AG04449 (cell line): ENCODE measurements at regions not wholly inside any gene's neighbourhood (a gene's known extent, or its start where the extent isn't known, plus 50 kb on each side); places are given as distances from the start of the nearest gene placed in this dataset.

ENCODE experiments used
- CTCF ChIA-PET: fragments of 350-600 bp; formaldehyde crosslinking; extraction: SDS; loops from one replicate; lab custom pipeline; 2021; ENCODE audit warnings: antibody characterized with exemption; lab: Yijun Ruan, JAX
- POLR2A ChIA-PET: fragments of 400-600, 350-600 bp; formaldehyde crosslinking; extraction: SDS; loops from one replicate; lab custom pipeline; 2020; ENCODE audit warnings: antibody characterized with exemption, inconsistent platforms; lab: Yijun Ruan, JAX
- DNase-seq: peaks from one replicate; pipeline ENCODE4 v3.0.0-alpha.2; 2010; ENCODE audit warnings: low read depth, low spot score
- H3K4me3 ChIP-seq: 2 replicates; pipeline ENCODE4 v1.5.1; 2011; ENCODE audit warnings: low read depth, mild to moderate bottlenecking, control low read depth, low read length
- TF ChIP-seq, protein P1 (sequence below): IDR thresholded peaks from one replicate; pipeline ENCODE4 v1.5.1; 2011; ENCODE audit warnings: mild to moderate bottlenecking, moderate library complexity, low read length, control low read depth, inconsistent platforms; ENCODE audit not compliant: insufficient read depth; ENCODE audit errors: missing control alignments

DNA sequence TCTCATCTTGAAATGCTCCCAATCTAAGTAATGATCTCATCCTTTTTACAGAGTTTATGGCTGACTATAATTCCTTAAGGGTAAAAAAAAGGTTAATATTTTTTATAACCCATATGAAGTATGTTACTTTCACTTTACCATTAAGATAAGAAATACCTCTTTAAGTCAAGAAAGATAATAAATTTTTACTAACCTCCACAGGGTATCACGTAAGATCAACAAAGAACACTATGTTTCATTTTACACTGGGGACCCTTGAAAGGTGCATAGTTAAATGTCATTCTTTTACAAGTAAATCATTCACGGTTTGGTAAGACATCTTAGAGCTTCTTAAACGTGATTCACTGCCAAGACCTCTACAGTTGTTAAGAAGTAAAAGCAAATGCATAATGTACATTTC is 472.7 kb upstream of the CDH9 start:
- ChIA-PET POLR2A (no interaction called here), CTCF (no interaction called here)
- TF ChIP-seq, protein P1, sequence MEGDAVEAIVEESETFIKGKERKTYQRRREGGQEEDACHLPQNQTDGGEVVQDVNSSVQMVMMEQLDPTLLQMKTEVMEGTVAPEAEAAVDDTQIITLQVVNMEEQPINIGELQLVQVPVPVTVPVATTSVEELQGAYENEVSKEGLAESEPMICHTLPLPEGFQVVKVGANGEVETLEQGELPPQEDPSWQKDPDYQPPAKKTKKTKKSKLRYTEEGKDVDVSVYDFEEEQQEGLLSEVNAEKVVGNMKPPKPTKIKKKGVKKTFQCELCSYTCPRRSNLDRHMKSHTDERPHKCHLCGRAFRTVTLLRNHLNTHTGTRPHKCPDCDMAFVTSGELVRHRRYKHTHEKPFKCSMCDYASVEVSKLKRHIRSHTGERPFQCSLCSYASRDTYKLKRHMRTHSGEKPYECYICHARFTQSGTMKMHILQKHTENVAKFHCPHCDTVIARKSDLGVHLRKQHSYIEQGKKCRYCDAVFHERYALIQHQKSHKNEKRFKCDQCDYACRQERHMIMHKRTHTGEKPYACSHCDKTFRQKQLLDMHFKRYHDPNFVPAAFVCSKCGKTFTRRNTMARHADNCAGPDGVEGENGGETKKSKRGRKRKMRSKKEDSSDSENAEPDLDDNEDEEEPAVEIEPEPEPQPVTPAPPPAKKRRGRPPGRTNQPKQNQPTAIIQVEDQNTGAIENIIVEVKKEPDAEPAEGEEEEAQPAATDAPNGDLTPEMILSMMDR, result no peak
- no peak overlapping the region for H3K4me3 ChIP-seq
- DNase-seq, result no peak

DNA sequence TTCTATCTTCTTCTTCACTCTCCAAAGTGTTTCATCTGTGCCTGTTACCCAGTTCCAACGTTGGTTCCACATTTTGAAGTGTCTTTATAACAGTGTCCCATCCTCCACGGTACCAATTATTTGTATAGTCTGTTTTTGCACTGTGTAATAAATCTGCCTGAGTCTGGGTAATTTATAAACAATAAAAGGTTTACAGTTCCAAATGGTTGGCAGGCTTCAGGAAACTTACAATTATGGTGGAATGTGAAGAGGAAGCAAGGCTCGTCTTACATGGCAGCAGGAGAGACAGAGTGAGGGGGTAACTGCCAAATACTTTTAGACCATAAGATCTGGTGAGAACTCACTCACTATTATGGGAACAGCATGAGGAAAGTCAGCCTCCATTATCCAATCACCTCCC is 465.4 kb upstream of the CDH9 start:
- no peak overlapping the region for H3K4me3 ChIP-seq
- POLR2A ChIA-PET, result no interaction called here

GRCh38 chr5:27502236-27502635 is 463.9 kb upstream of the CDH9 start:
- H3K4me3 ChIP-seq, result no peak overlapping the region

More for the DNA sequence above, 465.4 kb upstream of the CDH9 start:
- CTCF ChIA-PET, result no interaction called here
- TF ChIP-seq, protein P1, result no peak
- no peak for DNase-seq

DNA sequence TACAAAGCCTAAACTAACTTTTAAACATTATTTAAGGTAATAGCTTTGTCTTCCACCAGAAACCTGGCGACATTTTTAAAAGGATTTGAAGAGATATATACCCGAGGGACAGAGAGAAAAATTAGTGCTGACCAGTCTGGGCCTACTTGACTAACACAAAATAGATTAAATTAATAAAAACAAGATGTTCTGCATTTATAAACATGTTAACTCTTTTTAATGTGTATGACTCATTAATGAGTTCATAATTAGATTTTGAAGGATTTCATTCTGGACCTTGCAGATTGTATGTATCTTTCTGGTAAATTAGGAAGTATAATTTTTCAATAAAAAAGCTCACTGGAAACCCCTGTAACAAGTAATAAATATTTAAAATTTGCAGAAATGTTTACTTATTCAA is 459.1 kb upstream of the CDH9 start:
- TF ChIP-seq, protein P1, result no peak
- H3K4me3 ChIP-seq, result no peak overlapping the region
- ChIA-PET POLR2A (no interaction called here), CTCF (no interaction called here)
- no peak for DNase-seq

More at GRCh38 chr5:27502236-27502635, 463.9 kb upstream of the CDH9 start:
- TF ChIP-seq, protein P1, result no peak
- DNase-seq, result no peak
- CTCF ChIA-PET, result no interaction called here
- POLR2A ChIA-PET, result no interaction called here

GRCh38 chr5:27494887-27495286 is 456.5 kb upstream of the CDH9 start:
- POLR2A ChIA-PET, result no interaction called here
- CTCF ChIA-PET, result no interaction called here
- DNase-seq, result no peak
- no peak overlapping the region for H3K4me3 ChIP-seq
- TF ChIP-seq, protein P1, result no peak

- DNase-seq, result no peak
- TF ChIP-seq, protein P1, result no peak
- ChIA-PET POLR2A (no interaction called here), CTCF (no interaction called here)
- H3K4me3 ChIP-seq, result no peak overlapping the region
These were observed 453.5 kb upstream of the CDH9 start for GRCh38 chr5:27491746-27492439.
